Panc1 (cell line): ENCODE measurements at regions not wholly inside any gene's neighbourhood (a gene's known extent, or its start where the extent isn't known, plus 50 kb on each side); places are given as distances from the start of the nearest gene placed in this dataset.

Experiments
- ATAC-seq: fragments of 200-7000 bp; cut with Tn5 transposase; 2 replicates; pipeline ENCODE4 v1.9.1; 2020; ENCODE audit warnings: mild to moderate bottlenecking, moderate library complexity
- BruUV-seq: library from RNA; stranded (reverse); fragments of 400-500 nt; replicated peaks from 2 replicates; lab custom pipeline; 2021; lab: Mats Ljungman, UMichigan
- CTCF ChIA-PET: fragments of 300-600 bp; sonication (Branson Sonifier 250); formaldehyde crosslinking; loops from one replicate; lab custom pipeline; 2022; ENCODE audit warnings: antibody characterized with exemption; lab: Charles Lee
- POLR2A ChIA-PET: fragments of 300-600 bp; sonication (Branson Sonifier 250); formaldehyde crosslinking; loops from one replicate; lab custom pipeline; 2022; ENCODE audit warnings: antibody characterized with exemption; lab: Charles Lee
- DNase-seq: peaks from one replicate; pipeline ENCODE4 v3.0.0-alpha.2; 2010; ENCODE audit warnings: low read depth, low spot score
- H3K27ac ChIP-seq: 2 replicates; pipeline ENCODE4 v1.5.1; 2011; ENCODE audit warnings: mild to moderate bottlenecking, low read length, inconsistent platforms
- H3K27me3 ChIP-seq: fragments of 200-500 bp; sonication (Bioruptor generic); 2 replicates; pipeline ENCODE4 v1.6.0; 2014; ENCODE audit warnings: low read length, inconsistent platforms; ENCODE audit not compliant: control insufficient read depth, insufficient read depth
- H3K36me3 ChIP-seq: fragments of 200-500 bp; sonication (Bioruptor generic); 2 replicates; pipeline ENCODE4 v1.5.1; 2014; ENCODE audit warnings: inconsistent platforms, mild to moderate bottlenecking, low read length, moderate library complexity; ENCODE audit not compliant: control insufficient read depth, insufficient read depth
- H3K4me1 ChIP-seq: 2 replicates; pipeline ENCODE4 v1.5.1; 2011; ENCODE audit warnings: inconsistent platforms, mild to moderate bottlenecking, low read length, moderate library complexity; ENCODE audit not compliant: control insufficient read depth, insufficient read depth
- H3K4me3 ChIP-seq, 2 experiments: 2 replicates each; pipeline ENCODE4 v1.5.1; 2011 to 2012; ENCODE audit warnings: low read depth in 2 of 2, low read length in 2 of 2, mild to moderate bottlenecking in 2 of 2, inconsistent platforms in 1 of 2, moderate library complexity in 1 of 2
- H3K9me3 ChIP-seq: fragments of 200-500 bp; sonication (Bioruptor generic); 2 replicates; pipeline ENCODE4 v1.5.1; 2014; ENCODE audit warnings: low read depth, mild to moderate bottlenecking, inconsistent platforms, low read length, moderate library complexity; ENCODE audit not compliant: control insufficient read depth, insufficient read depth
- CTCF ChIP-seq: fragments of 450-650 bp; IDR thresholded peaks from 2 replicates; pipeline ENCODE4 v1.5.1; 2017; ENCODE audit warnings: mild to moderate bottlenecking
- POLR2AphosphoS5 ChIP-seq: IDR thresholded peaks from 2 replicates; pipeline ENCODE4 v1.6.1; 2012; ENCODE audit warnings: mild to moderate bottlenecking, low read depth, low read length, moderate library complexity
- SIN3A ChIP-seq: IDR thresholded peaks from 2 replicates; pipeline ENCODE4 v1.6.1; 2012; ENCODE audit warnings: low read depth, mild to moderate bottlenecking, low read length, moderate library complexity, borderline replicate concordance; ENCODE audit not compliant: insufficient read depth
- TCF7L2 ChIP-seq: IDR thresholded peaks from 2 replicates; pipeline ENCODE4 v1.6.1; 2011; ENCODE audit warnings: mild to moderate bottlenecking, low read depth, low read length, inconsistent platforms
- in situ Hi-C: cut with HindIII; loops from 2 replicates; pipeline ENCODE4 v1.10.0; 2016; ENCODE audit warnings: low sequenced_read_pairs, low pct_unique_long_range_greater_than_20kb
- intact Hi-C: fragments of 100-400 bp; cut with micrococcal nuclease; formaldehyde crosslinking; loops from one replicate; pipeline ENCODE4 v1.10.0; 2022; ENCODE audit not compliant: unreplicated experiment
- TF ChIP-seq, protein P1 (sequence below), 2 experiments: IDR thresholded peaks; 2 replicates each; pipeline ENCODE4 v1.6.1; 2011 to 2012; ENCODE audit warnings: low read depth in 2 of 2, control low read depth in 1 of 2, low read length in 1 of 2, mild to moderate bottlenecking in 1 of 2, moderate library complexity in 1 of 2; ENCODE audit not compliant: insufficient read depth in 1 of 2

DNA sequence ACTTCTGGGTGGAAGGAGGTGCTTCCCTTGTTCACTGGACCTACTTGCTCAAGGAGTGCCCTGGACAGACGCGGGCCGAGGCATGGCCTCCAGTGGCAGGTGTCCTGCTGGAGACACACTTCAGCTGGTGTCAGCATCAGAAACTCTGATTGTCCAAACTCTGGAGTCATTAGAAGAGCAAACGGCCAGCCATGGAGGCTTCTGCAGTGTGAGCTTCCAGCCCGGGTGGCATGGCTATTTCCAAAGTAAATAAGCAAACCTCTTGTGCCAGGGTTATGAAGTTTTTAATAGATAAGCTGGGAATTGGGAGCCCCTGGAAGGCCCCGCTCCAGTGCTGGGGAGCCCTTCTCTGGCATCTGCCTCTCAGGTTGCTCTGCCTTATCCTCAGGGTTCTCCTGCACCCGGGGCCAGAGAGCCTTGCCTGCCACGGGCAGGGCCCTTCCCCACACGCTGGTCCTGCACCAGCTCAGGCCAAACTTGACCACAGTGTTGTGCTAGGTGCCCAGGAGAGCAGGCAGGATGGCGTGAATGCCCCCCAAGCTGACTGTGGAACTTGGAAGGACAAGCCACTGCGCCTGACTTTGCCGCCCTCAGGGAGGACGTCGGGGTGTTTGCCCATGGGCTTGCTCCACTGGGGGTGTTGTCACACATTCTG, 285.6 kb downstream of the GADD45G start:
- H3K36me3 ChIP-seq: no peaks in the 10 kb centered on the region
- ChIA-PET POLR2A (no interaction called here), CTCF (no interaction called here)
- no TSS peak for BruUV-seq
- no peak for DNase-seq
- H3K27me3 ChIP-seq: no peaks in the 10 kb centered on the region
- no peak overlapping the region for H3K27ac ChIP-seq
- intact Hi-C loops: no loop called here
- no peak overlapping the region for H3K4me3 ChIP-seq
- no peaks in the 10 kb centered on the region for H3K4me1 ChIP-seq
- H3K9me3 ChIP-seq: no peaks in the 10 kb centered on the region
- ATAC-seq: no peak
- TF ChIP-seq CTCF (no peak), SIN3A (no peak), TCF7L2 (no peak), POLR2AphosphoS5 (no peak)
- TF ChIP-seq, protein P1, sequence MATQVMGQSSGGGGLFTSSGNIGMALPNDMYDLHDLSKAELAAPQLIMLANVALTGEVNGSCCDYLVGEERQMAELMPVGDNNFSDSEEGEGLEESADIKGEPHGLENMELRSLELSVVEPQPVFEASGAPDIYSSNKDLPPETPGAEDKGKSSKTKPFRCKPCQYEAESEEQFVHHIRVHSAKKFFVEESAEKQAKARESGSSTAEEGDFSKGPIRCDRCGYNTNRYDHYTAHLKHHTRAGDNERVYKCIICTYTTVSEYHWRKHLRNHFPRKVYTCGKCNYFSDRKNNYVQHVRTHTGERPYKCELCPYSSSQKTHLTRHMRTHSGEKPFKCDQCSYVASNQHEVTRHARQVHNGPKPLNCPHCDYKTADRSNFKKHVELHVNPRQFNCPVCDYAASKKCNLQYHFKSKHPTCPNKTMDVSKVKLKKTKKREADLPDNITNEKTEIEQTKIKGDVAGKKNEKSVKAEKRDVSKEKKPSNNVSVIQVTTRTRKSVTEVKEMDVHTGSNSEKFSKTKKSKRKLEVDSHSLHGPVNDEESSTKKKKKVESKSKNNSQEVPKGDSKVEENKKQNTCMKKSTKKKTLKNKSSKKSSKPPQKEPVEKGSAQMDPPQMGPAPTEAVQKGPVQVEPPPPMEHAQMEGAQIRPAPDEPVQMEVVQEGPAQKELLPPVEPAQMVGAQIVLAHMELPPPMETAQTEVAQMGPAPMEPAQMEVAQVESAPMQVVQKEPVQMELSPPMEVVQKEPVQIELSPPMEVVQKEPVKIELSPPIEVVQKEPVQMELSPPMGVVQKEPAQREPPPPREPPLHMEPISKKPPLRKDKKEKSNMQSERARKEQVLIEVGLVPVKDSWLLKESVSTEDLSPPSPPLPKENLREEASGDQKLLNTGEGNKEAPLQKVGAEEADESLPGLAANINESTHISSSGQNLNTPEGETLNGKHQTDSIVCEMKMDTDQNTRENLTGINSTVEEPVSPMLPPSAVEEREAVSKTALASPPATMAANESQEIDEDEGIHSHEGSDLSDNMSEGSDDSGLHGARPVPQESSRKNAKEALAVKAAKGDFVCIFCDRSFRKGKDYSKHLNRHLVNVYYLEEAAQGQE (IDR thresholded peaks at IDR 0.05; ENCODE audit: insufficient read depth in 1 of 2, low read depth in 2 of 2, low read length in 1 of 2): no peak
- in situ Hi-C loops: no loop called here

- no peak overlapping the region for H3K27ac ChIP-seq
- intact Hi-C loops: no loop called here
- ChIA-PET POLR2A (no interaction called here), CTCF (no interaction called here)
- DNase-seq (no peak), ATAC-seq (no peak)
- TF ChIP-seq SIN3A (no peak), CTCF (no peak), POLR2AphosphoS5 (no peak), TCF7L2 (no peak)
- TF ChIP-seq, protein P1 (IDR thresholded peaks at IDR 0.05; ENCODE audit: insufficient read depth in 1 of 2, low read depth in 2 of 2, low read length in 1 of 2): no peak
- no peaks in the 10 kb centered on the region; the same call in 1 of the 2 replicates for H3K27me3 ChIP-seq
- no peaks in the 10 kb centered on the region for H3K4me1 ChIP-seq
- H3K9me3 ChIP-seq: no peaks in the 10 kb centered on the region
- no TSS peak for BruUV-seq
- H3K36me3 ChIP-seq: no peaks in the 10 kb centered on the region
- in situ Hi-C loops: no loop called here
- no peak overlapping the region for H3K4me3 ChIP-seq
These were observed 286.4 kb downstream of the GADD45G start for GRCh38 chr9:89891221-89891590.
